ENCODE measurements at regions not wholly inside any gene's neighbourhood (a gene's known extent, or its start where the extent isn't known, plus 50 kb on each side); places are given as distances from the start of the nearest gene placed in this dataset.

GRCh38 chr5:124162767-124163532, 583.5 kb downstream of the ZNF608 start:
- DNase-seq, result no peak

GRCh38 chr5:124161266-124161665, 585.2 kb downstream of the ZNF608 start:
- DNase-seq, result no peak

GRCh38 chr5:124160265-124160664, 586.2 kb downstream of the ZNF608 start:
- no peak for DNase-seq

GRCh38 chr5:124157320-124157719, 589.1 kb downstream of the ZNF608 start:
- DNase-seq, result no peak

- no peak for DNase-seq
Measured at GRCh38 chr5:124156415-124156996, 589.9 kb downstream of the ZNF608 start.

- DNase-seq, result no peak
Measured at GRCh38 chr5:124154714-124155113, 591.7 kb downstream of the ZNF608 start.

GRCh38 chr5:124153588-124153987, 592.9 kb downstream of the ZNF608 start:
- DNase-seq, result no peak

- DNase-seq, result no peak
Measured at GRCh38 chr5:124148574-124148973, 597.9 kb downstream of the ZNF608 start.

- DNase-seq, result no peak
Measured at GRCh38 chr5:124140060-124140459, 606.4 kb downstream of the ZNF608 start.

GRCh38 chr5:124139477-124139876, 607.0 kb downstream of the ZNF608 start:
- DNase-seq, result no peak

- no peak for DNase-seq
Measured at GRCh38 chr5:124136609-124137008, 609.8 kb downstream of the ZNF608 start.

- no peak for DNase-seq
Measured at GRCh38 chr5:124134941-124135340, 611.5 kb downstream of the ZNF608 start.

GRCh38 chr5:124133406-124133805, 613.0 kb downstream of the ZNF608 start:
- DNase-seq, result no peak

GRCh38 chr5:124132843-124133242, 613.6 kb downstream of the ZNF608 start:
- no peak for DNase-seq

- no peak for DNase-seq
Measured at GRCh38 chr5:124131466-124131865, 615.0 kb downstream of the ZNF608 start.

- DNase-seq, result no peak
Measured at GRCh38 chr5:124130816-124131215, 615.6 kb downstream of the ZNF608 start.

GRCh38 chr5:124128867-124129266, 616.9 kb downstream of the CSNK1G3 start:
- no peak for DNase-seq

GRCh38 chr5:124126504-124127217, 614.7 kb downstream of the CSNK1G3 start:
- DNase-seq, result no peak

GRCh38 chr5:124124711-124125229, 612.8 kb downstream of the CSNK1G3 start:
- no peak for DNase-seq

- DNase-seq, result no peak
Measured at GRCh38 chr5:124121198-124121597, 609.2 kb downstream of the CSNK1G3 start.

- no peak for DNase-seq
Measured at GRCh38 chr5:124114911-124115310, 602.9 kb downstream of the CSNK1G3 start.

- no peak for DNase-seq
Measured at GRCh38 chr5:124111886-124112285, 599.9 kb downstream of the CSNK1G3 start.

- no peak for DNase-seq
Measured at GRCh38 chr5:124110942-124111341, 599.0 kb downstream of the CSNK1G3 start.

Measured in left kidney (tissue), 1 donor.